ENCODE measurements at regions not wholly inside any gene's neighbourhood (a gene's known extent, or its start where the extent isn't known, plus 50 kb on each side); places are given as distances from the start of the nearest gene placed in this dataset.

DNA sequence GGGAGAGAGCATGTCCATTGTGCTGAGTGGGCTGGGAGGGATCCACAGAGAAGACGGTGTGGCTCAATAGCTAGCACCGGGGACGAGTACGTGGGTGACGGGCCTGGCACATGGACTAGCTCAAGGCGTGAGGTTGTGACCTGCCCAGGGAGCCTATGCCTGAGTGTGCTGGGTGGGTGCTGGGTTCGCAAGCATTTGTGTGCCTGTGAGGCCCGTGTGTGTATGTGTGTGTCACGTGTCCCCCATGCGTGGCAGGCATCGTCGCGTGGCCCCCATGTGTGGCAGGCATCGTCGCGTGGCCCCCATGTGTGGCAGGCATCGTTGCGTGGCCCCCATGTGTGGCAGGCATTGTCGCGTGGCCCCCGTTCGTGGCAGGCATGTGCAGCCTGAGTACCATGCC, 109.2 kb downstream of the TMEM121 start:
- TF ChIP-seq EGR1 (IDR thresholded peaks at IDR 0.05) (no peak), EP300 (IDR thresholded peaks at IDR 0.05; ENCODE audit: borderline replicate concordance) (no peak), TAF1 (IDR thresholded peaks at IDR 0.05; ENCODE audit: low read depth) (no peak), NFIC (IDR thresholded peaks at IDR 0.05) (no peak), RAD21 (IDR thresholded peaks at IDR 0.05; ENCODE audit: low read depth) (no peak), FOXM1 (IDR thresholded peaks at IDR 0.05; ENCODE audit: borderline replicate concordance, low read depth) (no peak), CREB1 (IDR thresholded peaks at IDR 0.05; ENCODE audit: low read depth) (no peak), TCF12 (IDR thresholded peaks at IDR 0.05; ENCODE audit: low read depth) (no peak), ZBTB7A (IDR thresholded peaks at IDR 0.05; ENCODE audit: low read depth) (no peak), YY1 (IDR thresholded peaks at IDR 0.05; ENCODE audit: low read depth) (no peak), CEBPB (IDR thresholded peaks at IDR 0.05) (no peak), TEAD4 (IDR thresholded peaks at IDR 0.05) (no peak)
- TF ChIP-seq, protein P1, sequence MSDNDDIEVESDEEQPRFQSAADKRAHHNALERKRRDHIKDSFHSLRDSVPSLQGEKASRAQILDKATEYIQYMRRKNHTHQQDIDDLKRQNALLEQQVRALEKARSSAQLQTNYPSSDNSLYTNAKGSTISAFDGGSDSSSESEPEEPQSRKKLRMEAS (IDR thresholded peaks at IDR 0.05) = no peak
- TF ChIP-seq, protein P2, sequence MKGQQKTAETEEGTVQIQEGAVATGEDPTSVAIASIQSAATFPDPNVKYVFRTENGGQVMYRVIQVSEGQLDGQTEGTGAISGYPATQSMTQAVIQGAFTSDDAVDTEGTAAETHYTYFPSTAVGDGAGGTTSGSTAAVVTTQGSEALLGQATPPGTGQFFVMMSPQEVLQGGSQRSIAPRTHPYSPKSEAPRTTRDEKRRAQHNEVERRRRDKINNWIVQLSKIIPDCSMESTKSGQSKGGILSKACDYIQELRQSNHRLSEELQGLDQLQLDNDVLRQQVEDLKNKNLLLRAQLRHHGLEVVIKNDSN (IDR thresholded peaks at IDR 0.05) = no peak
- TF ChIP-seq, protein P3, sequence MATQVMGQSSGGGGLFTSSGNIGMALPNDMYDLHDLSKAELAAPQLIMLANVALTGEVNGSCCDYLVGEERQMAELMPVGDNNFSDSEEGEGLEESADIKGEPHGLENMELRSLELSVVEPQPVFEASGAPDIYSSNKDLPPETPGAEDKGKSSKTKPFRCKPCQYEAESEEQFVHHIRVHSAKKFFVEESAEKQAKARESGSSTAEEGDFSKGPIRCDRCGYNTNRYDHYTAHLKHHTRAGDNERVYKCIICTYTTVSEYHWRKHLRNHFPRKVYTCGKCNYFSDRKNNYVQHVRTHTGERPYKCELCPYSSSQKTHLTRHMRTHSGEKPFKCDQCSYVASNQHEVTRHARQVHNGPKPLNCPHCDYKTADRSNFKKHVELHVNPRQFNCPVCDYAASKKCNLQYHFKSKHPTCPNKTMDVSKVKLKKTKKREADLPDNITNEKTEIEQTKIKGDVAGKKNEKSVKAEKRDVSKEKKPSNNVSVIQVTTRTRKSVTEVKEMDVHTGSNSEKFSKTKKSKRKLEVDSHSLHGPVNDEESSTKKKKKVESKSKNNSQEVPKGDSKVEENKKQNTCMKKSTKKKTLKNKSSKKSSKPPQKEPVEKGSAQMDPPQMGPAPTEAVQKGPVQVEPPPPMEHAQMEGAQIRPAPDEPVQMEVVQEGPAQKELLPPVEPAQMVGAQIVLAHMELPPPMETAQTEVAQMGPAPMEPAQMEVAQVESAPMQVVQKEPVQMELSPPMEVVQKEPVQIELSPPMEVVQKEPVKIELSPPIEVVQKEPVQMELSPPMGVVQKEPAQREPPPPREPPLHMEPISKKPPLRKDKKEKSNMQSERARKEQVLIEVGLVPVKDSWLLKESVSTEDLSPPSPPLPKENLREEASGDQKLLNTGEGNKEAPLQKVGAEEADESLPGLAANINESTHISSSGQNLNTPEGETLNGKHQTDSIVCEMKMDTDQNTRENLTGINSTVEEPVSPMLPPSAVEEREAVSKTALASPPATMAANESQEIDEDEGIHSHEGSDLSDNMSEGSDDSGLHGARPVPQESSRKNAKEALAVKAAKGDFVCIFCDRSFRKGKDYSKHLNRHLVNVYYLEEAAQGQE (IDR thresholded peaks at IDR 0.05; ENCODE audit: low read depth) = no peak

DNA sequence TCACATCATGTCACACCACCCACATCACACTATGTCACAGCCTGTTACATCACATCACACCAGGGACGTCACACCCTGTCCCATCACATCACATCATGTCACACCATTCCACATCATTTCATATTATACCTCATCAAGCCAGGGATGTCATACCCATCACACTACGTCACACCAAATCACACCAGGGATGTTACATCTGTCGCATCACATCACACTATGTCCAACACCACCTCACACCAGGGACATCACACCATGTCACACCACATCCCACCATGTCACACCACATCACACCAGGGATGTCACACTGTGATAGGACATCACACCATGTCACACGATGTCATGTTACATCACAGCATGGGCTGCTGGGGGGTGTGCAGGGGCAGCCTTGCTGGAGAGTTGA, 110.6 kb downstream of the TMEM121 start:
- no peak for TF ChIP-seq RAD21 (IDR thresholded peaks at IDR 0.05; ENCODE audit: low read depth)
- TF ChIP-seq, protein P1 (IDR thresholded peaks at IDR 0.05) = no peak
- no peak for TF ChIP-seq TCF12 (IDR thresholded peaks at IDR 0.05; ENCODE audit: low read depth)
- TF ChIP-seq FOXM1 (IDR thresholded peaks at IDR 0.05; ENCODE audit: borderline replicate concordance, low read depth) = no peak
- TF ChIP-seq, protein P2 (IDR thresholded peaks at IDR 0.05) = no peak
- TF ChIP-seq, protein P3 (IDR thresholded peaks at IDR 0.05; ENCODE audit: low read depth) = no peak
- TF ChIP-seq ZBTB7A (IDR thresholded peaks at IDR 0.05; ENCODE audit: low read depth) = no peak
- no peak for TF ChIP-seq EP300 (IDR thresholded peaks at IDR 0.05; ENCODE audit: borderline replicate concordance)
- TF ChIP-seq TEAD4 (IDR thresholded peaks at IDR 0.05) = no peak
- TF ChIP-seq EGR1 (IDR thresholded peaks at IDR 0.05) = no peak
- TF ChIP-seq YY1 (IDR thresholded peaks at IDR 0.05; ENCODE audit: low read depth) = no peak
- TF ChIP-seq TAF1 (IDR thresholded peaks at IDR 0.05; ENCODE audit: low read depth) = no peak
- no peak for TF ChIP-seq CEBPB (IDR thresholded peaks at IDR 0.05)
- no peak for TF ChIP-seq CREB1 (IDR thresholded peaks at IDR 0.05; ENCODE audit: low read depth)
- no peak for TF ChIP-seq NFIC (IDR thresholded peaks at IDR 0.05)

DNA sequence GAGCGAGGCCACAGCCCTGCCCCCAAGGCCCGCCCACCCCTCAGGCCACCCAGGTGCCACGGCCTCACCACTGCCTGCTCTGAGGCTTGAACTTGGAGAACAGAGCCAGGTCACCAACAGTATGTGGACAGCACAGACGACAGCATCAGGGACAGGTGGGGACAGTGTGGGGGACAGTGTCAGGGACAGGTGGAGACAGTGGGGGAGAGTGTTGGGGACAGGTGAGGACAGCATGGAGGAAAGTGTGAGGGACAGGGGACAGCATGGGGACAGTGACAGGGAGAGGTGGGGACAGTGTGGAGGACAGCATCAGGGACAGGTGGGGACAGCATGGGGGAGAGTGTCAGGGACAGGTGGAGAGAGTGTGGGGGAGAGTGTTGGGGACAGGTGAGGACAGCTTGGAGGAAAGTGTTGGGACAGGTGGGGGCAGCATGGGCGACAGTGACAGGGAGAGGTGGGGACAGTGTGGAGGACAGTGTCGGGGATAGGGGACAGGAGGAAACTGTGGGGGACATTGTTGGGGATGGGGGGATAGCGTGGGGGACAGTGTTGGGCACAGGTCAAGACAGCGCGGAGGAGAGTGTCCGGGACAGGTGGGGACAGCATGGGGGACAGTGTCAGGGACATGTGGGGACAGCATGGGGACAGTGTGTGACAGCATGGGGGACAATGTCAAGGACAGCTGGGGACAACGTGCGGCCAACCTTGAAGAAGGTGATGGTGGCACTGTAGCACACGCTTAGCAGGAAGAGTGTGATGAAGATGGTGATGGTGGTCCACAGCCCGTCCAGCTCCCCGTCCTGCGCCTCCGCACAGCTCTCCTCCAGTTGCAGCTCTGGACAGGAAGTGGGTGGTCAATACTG, 114.9 kb downstream of the TMEM121 start:
- no peak for TF ChIP-seq NFIC (IDR thresholded peaks at IDR 0.05)
- TF ChIP-seq FOXM1 (IDR thresholded peaks at IDR 0.05; ENCODE audit: borderline replicate concordance, low read depth) = no peak
- TF ChIP-seq CREB1 (IDR thresholded peaks at IDR 0.05; ENCODE audit: low read depth) = no peak
- no peak for TF ChIP-seq TEAD4 (IDR thresholded peaks at IDR 0.05)
- TF ChIP-seq, protein P3 (IDR thresholded peaks at IDR 0.05; ENCODE audit: low read depth) = no peak
- TF ChIP-seq EP300 (IDR thresholded peaks at IDR 0.05; ENCODE audit: borderline replicate concordance) = no peak
- TF ChIP-seq, protein P2 (IDR thresholded peaks at IDR 0.05) = no peak
- TF ChIP-seq ZBTB7A (IDR thresholded peaks at IDR 0.05; ENCODE audit: low read depth) = no peak
- TF ChIP-seq TAF1 (IDR thresholded peaks at IDR 0.05; ENCODE audit: low read depth) = no peak
- no peak for TF ChIP-seq RAD21 (IDR thresholded peaks at IDR 0.05; ENCODE audit: low read depth)
- no peak for TF ChIP-seq CEBPB (IDR thresholded peaks at IDR 0.05)
